Lung (tissue), 11 donors: ENCODE measurements at regions not wholly inside any gene's neighbourhood (a gene's known extent, or its start where the extent isn't known, plus 50 kb on each side); places are given as distances from the start of the nearest gene placed in this dataset.

Source experiments
- ATAC-seq: fragments of 200-7000 bp; cut with Tn5 transposase; one replicate; pipeline ENCODE4 v1.9.1; 2020; ENCODE audit warnings: moderate number of reproducible peaks; ENCODE audit not compliant: insufficient read depth, low FRiP score
- DNase-seq, 3 donors: peaks; one replicate each; pipeline ENCODE4 v3.0.0-alpha.2; 2013 to 2017
- H3K27ac ChIP-seq, 2 donors: one replicate each; pipeline ENCODE4 v1.5.1; 2013; ENCODE audit warnings: mild to moderate bottlenecking in 2 of 2, moderate library complexity in 2 of 2, control low read depth in 1 of 2, inconsistent platforms in 1 of 2, low read depth in 1 of 2, low read length in 1 of 2
- H3K27me3 ChIP-seq, 3 donors: one replicate each; pipeline ENCODE4 v1.5.1; 2013; ENCODE audit warnings: low read length in 2 of 3; ENCODE audit not compliant: control insufficient read depth in 3 of 3, insufficient read depth in 3 of 3
- H3K36me3 ChIP-seq, 4 donors: one replicate each; pipeline ENCODE4 v1.5.1; 2013; ENCODE audit warnings: low read length in 4 of 4, mild to moderate bottlenecking in 1 of 4, moderate library complexity in 1 of 4; ENCODE audit not compliant: control insufficient read depth in 4 of 4, insufficient read depth in 4 of 4
- H3K4me1 ChIP-seq, 5 donors: one replicate each; pipeline ENCODE4 v1.5.1; 2013; ENCODE audit warnings: low read length in 5 of 5, mild to moderate bottlenecking in 2 of 5, moderate library complexity in 1 of 5; ENCODE audit not compliant: control insufficient read depth in 5 of 5, insufficient read depth in 5 of 5
- H3K4me3 ChIP-seq: one replicate; pipeline ENCODE4 v1.5.1; 2013; ENCODE audit warnings: mild to moderate bottlenecking, control low read depth, moderate library complexity
- H3K9ac ChIP-seq, 2 donors: one replicate each; pipeline ENCODE4 v1.5.1; 2013; ENCODE audit warnings: low read length in 2 of 2, control low read depth in 1 of 2; ENCODE audit not compliant: insufficient read depth in 1 of 2
- H3K9me3 ChIP-seq, 4 donors: one replicate each; pipeline ENCODE4 v1.5.1; 2013; ENCODE audit warnings: low read length in 3 of 4, mild to moderate bottlenecking in 1 of 4, moderate library complexity in 1 of 4; ENCODE audit not compliant: control insufficient read depth in 4 of 4, insufficient read depth in 3 of 4
- CTCF ChIP-seq: IDR thresholded peaks from 2 replicates; pipeline ENCODE4 v1.5.1; 2012; ENCODE audit warnings: mild to moderate bottlenecking; ENCODE audit errors: control extremely low read depth, extremely low read depth
- WGBS, 2 donors: extraction: QIAGEN DNeasy Blood & Tissue Kit; methylation state at CpG; one replicate each; pipeline ENCODE4 v1.1.7; 2013; 5-methylcytosine and 5-hydroxymethylcytosine counted together
- donor health status: control.
- donor health status: control.
- donor health status: Bipolar disorder and iron deficiency.
- donor health status: healthy.
- donor health status: DM: yes; HTN: yes; CAD: no.

DNA sequence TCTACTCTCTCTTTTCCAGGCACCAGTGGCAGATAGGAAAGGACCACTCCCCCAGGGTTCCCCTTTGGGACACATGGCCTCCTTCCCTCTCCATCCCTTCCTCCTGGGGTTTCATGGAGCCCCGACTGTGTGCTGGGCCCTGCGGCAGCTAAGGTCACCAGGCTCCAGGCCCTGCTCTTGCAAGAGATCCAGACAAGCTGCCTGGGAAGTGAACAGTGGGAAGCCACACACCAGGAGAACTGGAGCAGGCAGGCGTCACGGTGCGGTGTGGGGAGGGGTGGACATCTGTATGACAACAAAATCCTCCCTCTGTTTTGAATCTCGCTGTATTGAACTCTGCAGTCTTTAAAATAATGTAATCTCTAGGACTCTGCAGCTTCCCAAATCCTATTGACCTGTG lies 330.1 kb downstream of the UQCRFS1 start:
- DNase-seq = no peak
- H3K4me1 ChIP-seq = no peaks in the 10 kb centered on the region
- no peaks in the 10 kb centered on the region for H3K36me3 ChIP-seq
- H3K4me3 ChIP-seq = no peak overlapping the region
- ATAC-seq = no peak
- peak overlapping the region in 1 of 2 donors; percentile 7 for H3K27ac ChIP-seq
- H3K9ac ChIP-seq = no peak overlapping the region
- H3K9me3 ChIP-seq = peaks cover 0 to 4% (median 0%) of the 10 kb centered on the region in 4 donors
- WGBS, 2 donors = 44 to 52% methylated on average over 6 of the region's 6 CpGs
- H3K27me3 ChIP-seq = peaks cover 0 to 7% (median 3%) of the 10 kb centered on the region in 3 donors
- no peak for TF ChIP-seq CTCF

- Histone ChIP-seq H3K27me3 (peaks cover 0 to 4% (median 3%) of the 10 kb centered on the region in 3 donors), H3K9ac (no peak overlapping the region), H3K4me1 (no peaks in the 10 kb centered on the region), H3K4me3 (no peak overlapping the region), H3K36me3 (no peaks in the 10 kb centered on the region), H3K27ac (no peak overlapping the region), H3K9me3 (peaks cover 0 to 4% (median 0%) of the 10 kb centered on the region in 4 donors)
- 40 to 41% methylated on average over 8 of the region's 8 CpGs for WGBS, 2 donors
- no peak for ATAC-seq
- no peak for DNase-seq
- TF ChIP-seq CTCF = no peak
These were observed 331.3 kb downstream of the UQCRFS1 start for GRCh38 chr19:28881616-28882015.

- peaks cover 0 to 4% (median 0%) of the 10 kb centered on the region in 4 donors for H3K9me3 ChIP-seq
- WGBS, 2 donors = 48 to 59% methylated on average over 10 of the region's 10 CpGs
- H3K4me1 ChIP-seq = no peaks in the 10 kb centered on the region
- no peaks in the 10 kb centered on the region for H3K36me3 ChIP-seq
- ATAC-seq (no peak), DNase-seq (no peak)
- H3K27me3 ChIP-seq = peaks cover 0 to 5% (median 3%) of the 10 kb centered on the region in 3 donors
- no peak overlapping the region for H3K4me3 ChIP-seq
- no peak overlapping the region for H3K9ac ChIP-seq
- H3K27ac ChIP-seq = no peak overlapping the region
- TF ChIP-seq CTCF = no peak
These were observed 332.1 kb downstream of the UQCRFS1 start for GRCh38 chr19:28880735-28881401.
